Lung (tissue), 11 donors: ENCODE measurements at regions not wholly inside any gene's neighbourhood (a gene's known extent, or its start where the extent isn't known, plus 50 kb on each side); places are given as distances from the start of the nearest gene placed in this dataset.

Experiments used
- ATAC-seq: fragments of 200-7000 bp; cut with Tn5 transposase; one replicate; pipeline ENCODE4 v1.9.1; 2020; ENCODE audit warnings: moderate number of reproducible peaks; ENCODE audit not compliant: insufficient read depth, low FRiP score
- DNase-seq, 3 donors: peaks; one replicate each; pipeline ENCODE4 v3.0.0-alpha.2; 2013 to 2017
- H3K27ac ChIP-seq, 2 donors: one replicate each; pipeline ENCODE4 v1.5.1; 2013; ENCODE audit warnings: mild to moderate bottlenecking in 2 of 2, moderate library complexity in 2 of 2, control low read depth in 1 of 2, inconsistent platforms in 1 of 2, low read depth in 1 of 2, low read length in 1 of 2
- H3K27me3 ChIP-seq, 3 donors: one replicate each; pipeline ENCODE4 v1.5.1; 2013; ENCODE audit warnings: low read length in 2 of 3; ENCODE audit not compliant: control insufficient read depth in 3 of 3, insufficient read depth in 3 of 3
- H3K36me3 ChIP-seq, 4 donors: one replicate each; pipeline ENCODE4 v1.5.1; 2013; ENCODE audit warnings: low read length in 4 of 4, mild to moderate bottlenecking in 1 of 4, moderate library complexity in 1 of 4; ENCODE audit not compliant: control insufficient read depth in 4 of 4, insufficient read depth in 4 of 4
- H3K4me1 ChIP-seq, 5 donors: one replicate each; pipeline ENCODE4 v1.5.1; 2013; ENCODE audit warnings: low read length in 5 of 5, mild to moderate bottlenecking in 2 of 5, moderate library complexity in 1 of 5; ENCODE audit not compliant: control insufficient read depth in 5 of 5, insufficient read depth in 5 of 5
- H3K4me3 ChIP-seq: one replicate; pipeline ENCODE4 v1.5.1; 2013; ENCODE audit warnings: mild to moderate bottlenecking, control low read depth, moderate library complexity
- H3K9ac ChIP-seq, 2 donors: one replicate each; pipeline ENCODE4 v1.5.1; 2013; ENCODE audit warnings: low read length in 2 of 2, control low read depth in 1 of 2; ENCODE audit not compliant: insufficient read depth in 1 of 2
- H3K9me3 ChIP-seq, 4 donors: one replicate each; pipeline ENCODE4 v1.5.1; 2013; ENCODE audit warnings: low read length in 3 of 4, mild to moderate bottlenecking in 1 of 4, moderate library complexity in 1 of 4; ENCODE audit not compliant: control insufficient read depth in 4 of 4, insufficient read depth in 3 of 4
- CTCF ChIP-seq: IDR thresholded peaks from 2 replicates; pipeline ENCODE4 v1.5.1; 2012; ENCODE audit warnings: mild to moderate bottlenecking; ENCODE audit errors: control extremely low read depth, extremely low read depth
- WGBS, 2 donors: extraction: QIAGEN DNeasy Blood & Tissue Kit; methylation state at CpG; one replicate each; pipeline ENCODE4 v1.1.7; 2013; 5-methylcytosine and 5-hydroxymethylcytosine counted together
- donor health status: control.
- donor health status: control.
- donor health status: Bipolar disorder and iron deficiency.
- donor health status: healthy.
- donor health status: DM: yes; HTN: yes; CAD: no.

GRCh38 chr5:65068410-65068809 lies 299.7 kb downstream of the CWC27 start:
- TF ChIP-seq CTCF, result no peak
- Histone ChIP-seq H3K27me3 (no peaks in the 10 kb centered on the region), H3K9me3 (no peaks in the 10 kb centered on the region), H3K9ac (no peak overlapping the region), H3K36me3 (no peaks in the 10 kb centered on the region), H3K4me3 (no peak overlapping the region), H3K27ac (no peak overlapping the region), H3K4me1 (peaks cover 0 to 2% (median 0%) of the 10 kb centered on the region in 5 donors)
- DNase-seq (no peak), ATAC-seq (no peak)
- WGBS, 2 donors, result 96 to 99% methylated on average over 2 of the region's 2 CpGs

GRCh38 chr5:65070026-65070425 lies 301.3 kb downstream of the CWC27 start:
- ATAC-seq, result no peak
- Histone ChIP-seq H3K9me3 (no peaks in the 10 kb centered on the region), H3K36me3 (no peaks in the 10 kb centered on the region), H3K4me1 (peaks cover 0 to 2% (median 0%) of the 10 kb centered on the region in 5 donors), H3K4me3 (no peak overlapping the region), H3K9ac (no peak overlapping the region), H3K27ac (no peak overlapping the region), H3K27me3 (no peaks in the 10 kb centered on the region)
- no peak for TF ChIP-seq CTCF
- 67 to 78% methylated on average over 1 of the region's 1 CpG for WGBS, 2 donors
- peak in 2 of 3 donors; percentile 18 to 40 for DNase-seq

GRCh38 chr5:65072850-65073249 lies 304.1 kb downstream of the CWC27 start:
- H3K36me3 ChIP-seq, result no peaks in the 10 kb centered on the region
- 90 to 93% methylated on average over 8 of the region's 8 CpGs for WGBS, 2 donors
- no peak overlapping the region for H3K27ac ChIP-seq
- TF ChIP-seq CTCF, result no peak
- ATAC-seq (no peak), DNase-seq (no peak)
- no peak overlapping the region for H3K4me3 ChIP-seq
- H3K9ac ChIP-seq, result no peak overlapping the region
- H3K9me3 ChIP-seq, result no peaks in the 10 kb centered on the region
- H3K4me1 ChIP-seq, result no peaks in the 10 kb centered on the region
- no peaks in the 10 kb centered on the region for H3K27me3 ChIP-seq

GRCh38 chr5:65073250-65073661 lies 304.5 kb downstream of the CWC27 start:
- Histone ChIP-seq H3K27me3 (no peaks in the 10 kb centered on the region), H3K9me3 (no peaks in the 10 kb centered on the region), H3K36me3 (no peaks in the 10 kb centered on the region), H3K9ac (no peak overlapping the region), H3K27ac (no peak overlapping the region), H3K4me1 (no peaks in the 10 kb centered on the region), H3K4me3 (no peak overlapping the region)
- 82 to 85% methylated on average over 8 of the region's 8 CpGs for WGBS, 2 donors
- TF ChIP-seq CTCF, result no peak
- no peak for ATAC-seq
- no peak for DNase-seq
